ENCODE measurements at regions not wholly inside any gene's neighbourhood (a gene's known extent, or its start where the extent isn't known, plus 50 kb on each side); places are given as distances from the start of the nearest gene placed in this dataset.

- H3K27ac Mint-ChIP-seq: no peak overlapping the region
- ChIA-PET POLR2A (no interaction called here), CTCF (no interaction called here)
- H3K4me1 Mint-ChIP-seq: peaks cover 12% of the 10 kb centered on the region; the same call in 1 of the 2 replicates
- no peak overlapping the region for H3K4me3 Mint-ChIP-seq
- no peaks in the 10 kb centered on the region for H3K9me3 Mint-ChIP-seq
- DNase-seq (ENCODE audit: low spot score): no peak
- H3K27me3 Mint-ChIP-seq (ENCODE audit: low read depth): no peaks in the 10 kb centered on the region; the same call in 1 of the 2 replicates
- TF ChIP-seq STAT6 (CRISPR knock-in tag; conservative IDR thresholded peaks at IDR 0.05; ENCODE audit: low read depth): no peak
- TF ChIP-seq HMGXB4 (CRISPR knock-in tag; IDR thresholded peaks at IDR 0.05): no peak
- no peak for TF ChIP-seq CREB1 (CRISPR knock-in tag; IDR thresholded peaks at IDR 0.05)
- H3K36me3 Mint-ChIP-seq: no peaks in the 10 kb centered on the region
- ATAC-seq: no peak
Measured at GRCh38 chr2:88261725-88262124, 91.6 kb downstream of the THNSL2 start.

- TF ChIP-seq PRDM15 (CRISPR knock-in tag; IDR thresholded peaks at IDR 0.05) (peak; percentile 91), KAT7 (CRISPR knock-in tag; IDR thresholded peaks at IDR 0.05; ENCODE audit: borderline replicate concordance) (no peak)
- ChIA-PET POLR2A (no interaction called here), CTCF (interaction anchor here (1.3 kb wide), 1 partner anchor 68 kb away, joined by 3 read pairs; no protein-coding TSS in a partner anchor)
- ATAC-seq (no peak), DNase-seq (ENCODE audit: low spot score) (no peak)
- Mint-ChIP-seq H3K27me3 (ENCODE audit: low read depth) (no peaks in the 10 kb centered on the region; the same call in 1 of the 2 replicates), H3K4me1 (peaks cover 12% of the 10 kb centered on the region; the same call in 1 of the 2 replicates), H3K27ac (no peak overlapping the region), H3K9me3 (peaks cover 4% of the 10 kb centered on the region; the same call in 1 of the 2 replicates), H3K4me3 (no peak overlapping the region), H3K36me3 (no peaks in the 10 kb centered on the region)
Measured at GRCh38 chr2:88258208-88258607, 88.1 kb downstream of the THNSL2 start.

GRCh38 chr2:88254437-88255091 lies 84.4 kb downstream of the THNSL2 start:
- CTCF ChIA-PET: no interaction called here
- H3K36me3 Mint-ChIP-seq: no peaks in the 10 kb centered on the region
- DNase-seq (ENCODE audit: low spot score) (no peak), ATAC-seq (no peak)
- H3K4me1 Mint-ChIP-seq: peaks cover 9% of the 10 kb centered on the region; the same call in 1 of the 2 replicates
- H3K9me3 Mint-ChIP-seq: peaks cover 4% of the 10 kb centered on the region; the same call in 1 of the 2 replicates
- H3K4me3 Mint-ChIP-seq: no peak overlapping the region
- no peak overlapping the region for H3K27ac Mint-ChIP-seq
- POLR2A ChIA-PET: no interaction called here
- no peaks in the 10 kb centered on the region; the same call in 1 of the 2 replicates for H3K27me3 Mint-ChIP-seq (ENCODE audit: low read depth)
- TF ChIP-seq FOXP1 (CRISPR knock-in tag; IDR thresholded peaks at IDR 0.05; ENCODE audit: borderline replicate concordance) (no peak), HMGA2 (CRISPR knock-in tag; IDR thresholded peaks at IDR 0.05) (no peak)

- no peak for DNase-seq (ENCODE audit: low spot score)
- Mint-ChIP-seq H3K4me1 (peaks cover 9% of the 10 kb centered on the region; the same call in 1 of the 2 replicates), H3K4me3 (no peak overlapping the region), H3K27me3 (ENCODE audit: low read depth) (no peaks in the 10 kb centered on the region; the same call in 1 of the 2 replicates), H3K36me3 (no peaks in the 10 kb centered on the region), H3K27ac (no peak overlapping the region), H3K9me3 (peaks cover 4% of the 10 kb centered on the region; the same call in 1 of the 2 replicates)
- ChIA-PET CTCF (no interaction called here), POLR2A (no interaction called here)
- no peak for ATAC-seq
- no peak for TF ChIP-seq HMGXB4 (CRISPR knock-in tag; IDR thresholded peaks at IDR 0.05)
- TF ChIP-seq HMGA2 (CRISPR knock-in tag; IDR thresholded peaks at IDR 0.05): no peak
- TF ChIP-seq ZNF423 (CRISPR knock-in tag; IDR thresholded peaks at IDR 0.05): no peak
- no peak for TF ChIP-seq ZNF671 (CRISPR knock-in tag; IDR thresholded peaks at IDR 0.05)
- TF ChIP-seq JAZF1 (CRISPR knock-in tag; IDR thresholded peaks at IDR 0.05): no peak
- no peak for TF ChIP-seq TEAD1 (CRISPR knock-in tag; IDR thresholded peaks at IDR 0.05)
- TF ChIP-seq ZNF396 (CRISPR knock-in tag; IDR thresholded peaks at IDR 0.05; ENCODE audit: borderline replicate concordance): no peak
- TF ChIP-seq NFE2L1 (CRISPR knock-in tag; IDR thresholded peaks at IDR 0.05): no peak
- TF ChIP-seq PRRX2 (CRISPR knock-in tag; IDR thresholded peaks at IDR 0.05): no peak
- no peak for TF ChIP-seq FOXJ3 (CRISPR knock-in tag; IDR thresholded peaks at IDR 0.05; ENCODE audit: borderline replicate concordance)
- TF ChIP-seq GTF2I (CRISPR knock-in tag; conservative IDR thresholded peaks at IDR 0.05): no peak
- no peak for TF ChIP-seq ZNF219 (CRISPR knock-in tag; IDR thresholded peaks at IDR 0.05; ENCODE audit: borderline replicate concordance)
- TF ChIP-seq ELF4 (CRISPR knock-in tag; IDR thresholded peaks at IDR 0.05; ENCODE audit: low read depth): no peak
Measured at GRCh38 chr2:88253997-88254396, 83.9 kb downstream of the THNSL2 start.
